Fibroblast of mammary gland (primary cell): ENCODE measurements at regions not wholly inside any gene's neighbourhood (a gene's known extent, or its start where the extent isn't known, plus 50 kb on each side); places are given as distances from the start of the nearest gene placed in this dataset.

Experiments
- DNase-seq: peaks from one replicate; pipeline ENCODE4 v3.0.0-alpha.2; 2010; ENCODE audit warnings: low read depth
- H3K4me3 ChIP-seq: 2 replicates; pipeline ENCODE4 v1.5.1; 2011; ENCODE audit warnings: low read depth, mild to moderate bottlenecking, low read length, moderate library complexity; ENCODE audit not compliant: control insufficient read depth
- CTCF ChIP-seq: conservative IDR thresholded peaks from 2 replicates; pipeline ENCODE4 v1.5.1; 2011; ENCODE audit warnings: low read depth, low read length, inconsistent platforms; ENCODE audit not compliant: control insufficient read depth, insufficient read depth

GRCh38 chr2:121010998-121011397, 274.0 kb downstream of the TFCP2L1 start:
- TF ChIP-seq CTCF = no peak
- H3K4me3 ChIP-seq = no peak overlapping the region
- DNase-seq = no peak

DNA sequence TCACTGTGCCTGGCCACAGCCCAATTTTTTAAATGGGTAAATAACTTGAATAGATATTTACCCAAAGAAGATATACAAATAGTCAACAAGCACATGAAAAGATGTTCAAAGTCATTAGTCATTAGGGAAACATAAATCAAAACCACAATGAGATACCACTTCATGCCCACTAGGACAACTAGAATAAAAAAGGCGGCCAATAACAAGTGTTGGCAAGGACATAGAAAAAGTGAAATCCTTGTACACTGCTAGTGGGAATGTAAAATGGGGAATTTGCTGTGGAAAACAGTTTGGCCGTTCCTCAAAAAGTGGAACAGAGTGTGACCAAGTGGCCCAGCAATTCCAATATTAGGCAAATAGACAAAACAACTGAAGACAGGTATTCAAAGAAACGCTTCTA, 270.1 kb downstream of the TFCP2L1 start:
- no peak overlapping the region for H3K4me3 ChIP-seq
- no peak for TF ChIP-seq CTCF

GRCh38 chr2:121015971-121016485, 269.0 kb downstream of the TFCP2L1 start:
- no peak for DNase-seq
- no peak overlapping the region for H3K4me3 ChIP-seq
- TF ChIP-seq CTCF = no peak

More for the DNA sequence above, 270.1 kb downstream of the TFCP2L1 start:
- no peak for DNase-seq

- no peak overlapping the region for H3K4me3 ChIP-seq
- no peak for DNase-seq
- no peak for TF ChIP-seq CTCF
These were observed 267.6 kb downstream of the TFCP2L1 start for GRCh38 chr2:121017396-121017795.

GRCh38 chr2:121018136-121019061, 266.6 kb downstream of the TFCP2L1 start:
- no peak overlapping the region for H3K4me3 ChIP-seq
- no peak for TF ChIP-seq CTCF
- DNase-seq = no peak

DNA sequence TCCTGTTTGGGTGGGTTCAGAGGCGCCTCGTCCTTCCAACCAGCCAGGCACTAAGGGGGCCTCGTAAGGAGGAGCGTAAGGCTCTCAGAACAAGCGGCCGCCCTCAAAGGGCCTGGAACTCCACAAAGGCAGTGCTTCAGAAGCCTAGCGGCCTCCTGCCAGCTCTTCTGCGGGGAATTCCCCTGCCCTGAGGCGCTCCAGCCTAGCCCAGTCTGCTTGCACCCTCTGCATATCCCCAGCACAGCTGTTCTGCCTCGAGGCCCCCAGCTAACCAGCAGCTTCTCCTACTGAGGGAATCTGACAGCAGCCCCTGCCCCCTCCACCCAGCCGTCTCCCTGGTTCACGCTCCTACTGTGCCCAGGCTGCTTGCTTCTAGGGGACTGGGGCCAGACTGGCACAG, 265.9 kb downstream of the TFCP2L1 start:
- TF ChIP-seq CTCF = no peak
- H3K4me3 ChIP-seq = no peak overlapping the region
- no peak for DNase-seq
